Activated CD4-positive, alpha-beta memory T cell treated with anti-CD3 and anti-CD28 coated beads, Interleukin-2, amount 10 ng/mL, durations not matched to agents 7 days and 5 days (primary cell): ENCODE measurements at regions not wholly inside any gene's neighbourhood (a gene's known extent, or its start where the extent isn't known, plus 50 kb on each side); places are given as distances from the start of the nearest gene placed in this dataset.

Experiments
- CTCF ChIA-PET: fragments of 350-600 bp; sonication (Branson Sonifier 250); formaldehyde crosslinking; loops from one replicate; lab custom pipeline; 2021; ENCODE audit warnings: antibody characterized with exemption, inconsistent platforms; lab: Charles Lee
- POLR2A ChIA-PET: fragments of 350-600 bp; sonication (Branson Sonifier 250); formaldehyde crosslinking; loops from one replicate; lab custom pipeline; 2021; ENCODE audit warnings: antibody characterized with exemption; lab: Charles Lee
- DNase-seq: peaks from one replicate; pipeline ENCODE4 v3.0.0-alpha.2; 2020
- H3K27ac Mint-ChIP-seq: one replicate; pipeline ENCODE4 v1.8.0; 2021; ENCODE audit warnings: mild to moderate bottlenecking, mixed read lengths
- H3K27me3 Mint-ChIP-seq: one replicate; pipeline ENCODE4 v1.8.0; 2021; ENCODE audit warnings: mixed read lengths
- H3K36me3 Mint-ChIP-seq: one replicate; pipeline ENCODE4 v1.8.0; 2021; ENCODE audit warnings: low read depth, mixed read lengths
- H3K4me1 Mint-ChIP-seq: one replicate; pipeline ENCODE4 v1.8.0; 2021; ENCODE audit warnings: mixed read lengths
- H3K4me3 Mint-ChIP-seq: one replicate; pipeline ENCODE4 v1.8.0; 2021; ENCODE audit warnings: mild to moderate bottlenecking, mixed read lengths
- H3K9me3 Mint-ChIP-seq: one replicate; pipeline ENCODE4 v1.8.0; 2021; ENCODE audit warnings: mixed read lengths

- ChIA-PET CTCF (interaction anchor here (0.7 to 3.0 kb wide), 10 partner anchors 8 to 929 kb away, joined by 3 to 34 read pairs (median 3); no protein-coding TSS in a partner anchor), POLR2A (no interaction called here)
- DNase-seq = peak; percentile 76
- Mint-ChIP-seq H3K27ac (no peak overlapping the region), H3K4me1 (peaks cover 11% of the 10 kb centered on the region), H3K27me3 (peaks cover 1% of the 10 kb centered on the region), H3K9me3 (peaks cover 2% of the 10 kb centered on the region), H3K4me3 (no peak overlapping the region), H3K36me3 (no peaks in the 10 kb centered on the region)
These were observed 179.0 kb downstream of the ADSS2 start for GRCh38 chr1:244272471-244273261.

GRCh38 chr1:244273262-244273844, 178.4 kb downstream of the ADSS2 start:
- H3K27me3 Mint-ChIP-seq = peaks cover 2% of the 10 kb centered on the region
- peaks cover 2% of the 10 kb centered on the region for H3K9me3 Mint-ChIP-seq
- no peak for DNase-seq
- no peak overlapping the region for H3K27ac Mint-ChIP-seq
- H3K4me1 Mint-ChIP-seq = peaks cover 11% of the 10 kb centered on the region
- no peak overlapping the region for H3K4me3 Mint-ChIP-seq
- ChIA-PET POLR2A (no interaction called here), CTCF (interaction anchor here (0.7 to 3.0 kb wide), 7 partner anchors 9 to 930 kb away, joined by 3 to 34 read pairs (median 3); no protein-coding TSS in a partner anchor)
- H3K36me3 Mint-ChIP-seq = no peaks in the 10 kb centered on the region

- no peak overlapping the region for H3K27ac Mint-ChIP-seq
- H3K4me3 Mint-ChIP-seq = no peak overlapping the region
- CTCF ChIA-PET = interaction anchor here (0.7 to 3.0 kb wide), 7 partner anchors 9 to 930 kb away, joined by 3 to 34 read pairs (median 3); no protein-coding TSS in a partner anchor
- H3K4me1 Mint-ChIP-seq = peaks cover 11% of the 10 kb centered on the region
- H3K9me3 Mint-ChIP-seq = peaks cover 2% of the 10 kb centered on the region
- peak; percentile 25 for DNase-seq
- peaks cover 2% of the 10 kb centered on the region for H3K27me3 Mint-ChIP-seq
- no peaks in the 10 kb centered on the region for H3K36me3 Mint-ChIP-seq
- POLR2A ChIA-PET = no interaction called here
These were observed 177.7 kb downstream of the ADSS2 start for GRCh38 chr1:244273845-244274619.

DNA sequence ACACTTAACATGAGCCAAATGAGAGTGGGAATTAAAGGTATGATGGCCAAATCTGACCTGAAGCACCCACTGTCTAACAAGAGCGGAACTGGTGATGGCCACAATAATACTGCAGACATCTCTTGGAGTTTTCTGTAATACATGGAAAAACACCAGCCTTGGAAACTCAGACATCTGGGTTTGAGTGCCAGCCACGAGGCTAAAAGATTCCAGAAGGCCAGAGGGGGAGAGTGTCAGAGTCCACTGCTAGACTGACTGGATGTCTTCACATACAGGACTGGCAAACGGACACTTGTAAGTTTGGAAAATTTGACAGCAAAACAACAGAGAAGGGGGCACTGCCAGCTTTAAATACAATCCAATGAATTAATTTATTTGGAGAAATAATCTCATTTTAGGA, 175.1 kb downstream of the ADSS2 start:
- Mint-ChIP-seq H3K27ac (no peak overlapping the region), H3K36me3 (no peaks in the 10 kb centered on the region), H3K27me3 (peaks cover 2% of the 10 kb centered on the region), H3K4me1 (peaks cover 11% of the 10 kb centered on the region), H3K4me3 (no peak overlapping the region), H3K9me3 (no peaks in the 10 kb centered on the region)
- ChIA-PET POLR2A (no interaction called here), CTCF (no interaction called here)
- no peak for DNase-seq

DNA sequence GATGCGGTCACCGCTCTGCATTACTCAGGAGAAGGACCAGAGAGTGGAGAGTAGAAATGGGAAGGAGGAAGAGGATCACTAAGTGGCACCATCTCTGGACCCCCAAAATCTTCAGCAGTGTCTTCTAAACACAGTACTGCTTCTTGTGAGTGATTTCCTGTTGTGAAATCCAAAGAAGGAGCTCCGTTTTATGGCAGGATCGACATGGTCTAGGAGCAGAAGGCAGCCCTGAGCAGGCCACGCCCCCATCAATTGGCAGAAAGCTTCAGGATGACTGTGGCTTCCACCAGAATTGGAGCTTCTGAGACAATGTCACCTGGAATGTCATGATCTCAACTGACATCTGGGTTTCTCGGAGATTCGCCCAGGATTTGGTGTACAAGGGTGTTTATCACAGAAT, 171.5 kb downstream of the ADSS2 start:
- H3K27ac Mint-ChIP-seq = no peak overlapping the region
- H3K4me1 Mint-ChIP-seq = peaks cover 2% of the 10 kb centered on the region
- no peaks in the 10 kb centered on the region for H3K9me3 Mint-ChIP-seq
- peaks cover 2% of the 10 kb centered on the region for H3K27me3 Mint-ChIP-seq
- H3K36me3 Mint-ChIP-seq = no peaks in the 10 kb centered on the region
- H3K4me3 Mint-ChIP-seq = no peak overlapping the region
- POLR2A ChIA-PET = no interaction called here
- CTCF ChIA-PET = no interaction called here
- no peak for DNase-seq

GRCh38 chr1:244280859-244281258, 170.8 kb downstream of the ADSS2 start:
- Mint-ChIP-seq H3K27ac (no peak overlapping the region), H3K36me3 (no peaks in the 10 kb centered on the region), H3K4me1 (peaks cover 2% of the 10 kb centered on the region), H3K9me3 (no peaks in the 10 kb centered on the region), H3K4me3 (no peak overlapping the region), H3K27me3 (peaks cover 2% of the 10 kb centered on the region)
- CTCF ChIA-PET = no interaction called here
- POLR2A ChIA-PET = no interaction called here
- no peak for DNase-seq

GRCh38 chr1:244283772-244284171, 167.9 kb downstream of the ADSS2 start:
- peaks cover 6% of the 10 kb centered on the region for H3K9me3 Mint-ChIP-seq
- peaks cover 3% of the 10 kb centered on the region for H3K27me3 Mint-ChIP-seq
- CTCF ChIA-PET = no interaction called here

GRCh38 chr1:244284641-244285156, 167.0 kb downstream of the ADSS2 start:
- Mint-ChIP-seq H3K4me3 (no peak overlapping the region), H3K27ac (no peak overlapping the region), H3K4me1 (peaks cover 2% of the 10 kb centered on the region), H3K27me3 (peaks cover 4% of the 10 kb centered on the region), H3K36me3 (no peaks in the 10 kb centered on the region), H3K9me3 (peaks cover 6% of the 10 kb centered on the region)
- ChIA-PET CTCF (no interaction called here), POLR2A (interaction anchor here (1.5 kb wide), 1 partner anchor 15 kb away, joined by 3 read pairs; no protein-coding TSS in a partner anchor)
- DNase-seq = no peak

More at GRCh38 chr1:244283772-244284171, 167.9 kb downstream of the ADSS2 start:
- DNase-seq = no peak
- no peak overlapping the region for H3K4me3 Mint-ChIP-seq
- H3K4me1 Mint-ChIP-seq = peaks cover 2% of the 10 kb centered on the region
- no peaks in the 10 kb centered on the region for H3K36me3 Mint-ChIP-seq
- POLR2A ChIA-PET = no interaction called here
- H3K27ac Mint-ChIP-seq = no peak overlapping the region

- H3K27ac Mint-ChIP-seq = no peak overlapping the region
- peaks cover 6% of the 10 kb centered on the region for H3K9me3 Mint-ChIP-seq
- H3K4me1 Mint-ChIP-seq = peaks cover 8% of the 10 kb centered on the region
- no peaks in the 10 kb centered on the region for H3K36me3 Mint-ChIP-seq
- DNase-seq = no peak
- no peak overlapping the region for H3K4me3 Mint-ChIP-seq
- POLR2A ChIA-PET = no interaction called here
- CTCF ChIA-PET = interaction anchor here (0.9 kb wide), 1 partner anchor 13 kb away, joined by 4 read pairs; no protein-coding TSS in a partner anchor
- peaks cover 4% of the 10 kb centered on the region for H3K27me3 Mint-ChIP-seq
These were observed 165.4 kb downstream of the ADSS2 start for GRCh38 chr1:244286341-244286740.

GRCh38 chr1:244287726-244288125, 164.0 kb downstream of the ADSS2 start:
- Mint-ChIP-seq H3K36me3 (no peaks in the 10 kb centered on the region), H3K4me3 (no peak overlapping the region), H3K27ac (no peak overlapping the region), H3K4me1 (peaks cover 11% of the 10 kb centered on the region), H3K9me3 (peaks cover 6% of the 10 kb centered on the region), H3K27me3 (peaks cover 4% of the 10 kb centered on the region)
- CTCF ChIA-PET = interaction anchor here (1.8 kb wide), 1 partner anchor 11 kb away, joined by 12 read pairs; no protein-coding TSS in a partner anchor
- POLR2A ChIA-PET = no interaction called here
- DNase-seq = no peak

DNA sequence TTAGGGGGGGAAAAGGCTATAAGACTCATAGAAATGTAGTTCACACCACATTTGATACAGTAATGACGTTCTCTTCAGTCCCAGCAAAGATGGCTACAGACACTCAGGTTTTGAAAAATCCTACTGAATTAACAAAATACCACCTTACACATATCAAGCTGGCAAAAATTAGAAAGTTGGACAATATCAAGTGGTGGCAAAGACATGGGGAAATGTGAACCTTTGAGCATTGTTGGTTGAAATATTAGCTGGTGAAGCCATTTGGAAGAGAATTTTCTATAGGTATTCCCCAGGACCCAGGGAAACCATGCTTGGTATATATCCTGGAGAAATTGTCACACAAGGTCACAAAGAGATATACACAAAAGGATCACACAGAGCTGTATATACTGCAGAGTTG, 163.0 kb downstream of the ADSS2 start:
- no peak overlapping the region for H3K4me3 Mint-ChIP-seq
- no peak for DNase-seq
- CTCF ChIA-PET = interaction anchor here (1.3 to 1.8 kb wide), 2 partner anchors 8 to 11 kb away, joined by 3 to 12 read pairs; no protein-coding TSS in a partner anchor
- no peaks in the 10 kb centered on the region for H3K36me3 Mint-ChIP-seq
- no peak overlapping the region for H3K27ac Mint-ChIP-seq
- H3K9me3 Mint-ChIP-seq = peaks cover 6% of the 10 kb centered on the region
- POLR2A ChIA-PET = no interaction called here
- H3K4me1 Mint-ChIP-seq = peaks cover 9% of the 10 kb centered on the region
- H3K27me3 Mint-ChIP-seq = peaks cover 4% of the 10 kb centered on the region

- Mint-ChIP-seq H3K27ac (no peak overlapping the region), H3K27me3 (peaks cover 4% of the 10 kb centered on the region), H3K4me3 (no peak overlapping the region), H3K36me3 (no peaks in the 10 kb centered on the region), H3K4me1 (peaks cover 9% of the 10 kb centered on the region), H3K9me3 (peaks cover 6% of the 10 kb centered on the region)
- CTCF ChIA-PET = interaction anchor here (0.7 kb wide), 1 partner anchor 9 kb away, joined by 3 read pairs; no protein-coding TSS in a partner anchor
- DNase-seq = no peak
- POLR2A ChIA-PET = no interaction called here
These were observed 161.5 kb downstream of the ADSS2 start for GRCh38 chr1:244289991-244290785.
